Right lobe of liver (tissue), 4 donors: ENCODE measurements at regions not wholly inside any gene's neighbourhood (a gene's known extent, or its start where the extent isn't known, plus 50 kb on each side); places are given as distances from the start of the nearest gene placed in this dataset.
"Not testable (repeated sequence)": the region's sequence is repeated elsewhere in the genome, so short reads cannot be mapped to it uniquely, and the experiment has no call there.

Experiments used
- POLR2A ChIP-seq: fragments of 450-650 bp; IDR thresholded peaks from one replicate; pipeline ENCODE4 v1.6.1; 2017; ENCODE audit warnings: antibody characterized with exemption, mild to moderate bottlenecking
- TF ChIP-seq, protein P1 (sequence below), 4 donors: fragments of 200-600 bp in 3 of 4; fragments of 450-650 bp in 1 of 4; IDR thresholded peaks; one replicate each; pipeline versions ENCODE4 v1.5.1 to v1.8.0; 2016 to 2022; ENCODE audit warnings: antibody characterized with exemption in 4 of 4, mild to moderate bottlenecking in 2 of 4
- donor health status: DM: no; HTN: no; CAD: no.
- donor health status: DM: no; HTN: no; CAD: no.
- donor health status: DM: no; HTN: yes; CAD: no.

DNA sequence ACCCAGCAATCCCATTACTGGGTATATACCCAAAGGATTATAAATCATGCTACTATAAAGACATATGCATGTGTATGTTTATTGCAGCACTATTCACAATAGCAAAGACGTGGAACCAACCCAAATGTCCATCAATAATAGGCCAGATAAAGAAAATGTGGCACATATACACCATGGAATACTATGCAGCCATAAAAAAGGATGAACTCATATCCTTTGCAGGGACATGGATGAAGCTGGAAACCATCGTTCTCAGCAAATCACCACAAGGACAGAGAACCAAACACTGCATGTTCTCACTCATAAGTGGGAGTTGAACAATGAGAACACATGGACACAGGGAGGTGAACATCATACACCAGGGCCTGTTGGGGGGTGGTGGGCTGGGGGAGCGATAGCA, 109.7 kb downstream of the ATXN3L start:
- TF ChIP-seq, protein P1, sequence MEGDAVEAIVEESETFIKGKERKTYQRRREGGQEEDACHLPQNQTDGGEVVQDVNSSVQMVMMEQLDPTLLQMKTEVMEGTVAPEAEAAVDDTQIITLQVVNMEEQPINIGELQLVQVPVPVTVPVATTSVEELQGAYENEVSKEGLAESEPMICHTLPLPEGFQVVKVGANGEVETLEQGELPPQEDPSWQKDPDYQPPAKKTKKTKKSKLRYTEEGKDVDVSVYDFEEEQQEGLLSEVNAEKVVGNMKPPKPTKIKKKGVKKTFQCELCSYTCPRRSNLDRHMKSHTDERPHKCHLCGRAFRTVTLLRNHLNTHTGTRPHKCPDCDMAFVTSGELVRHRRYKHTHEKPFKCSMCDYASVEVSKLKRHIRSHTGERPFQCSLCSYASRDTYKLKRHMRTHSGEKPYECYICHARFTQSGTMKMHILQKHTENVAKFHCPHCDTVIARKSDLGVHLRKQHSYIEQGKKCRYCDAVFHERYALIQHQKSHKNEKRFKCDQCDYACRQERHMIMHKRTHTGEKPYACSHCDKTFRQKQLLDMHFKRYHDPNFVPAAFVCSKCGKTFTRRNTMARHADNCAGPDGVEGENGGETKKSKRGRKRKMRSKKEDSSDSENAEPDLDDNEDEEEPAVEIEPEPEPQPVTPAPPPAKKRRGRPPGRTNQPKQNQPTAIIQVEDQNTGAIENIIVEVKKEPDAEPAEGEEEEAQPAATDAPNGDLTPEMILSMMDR (IDR thresholded peaks at IDR 0.05), result not testable (repeated sequence)
- not testable (repeated sequence) for TF ChIP-seq POLR2A
